IMR-90 (cell line): ENCODE measurements at regions not wholly inside any gene's neighbourhood (a gene's known extent, or its start where the extent isn't known, plus 50 kb on each side); places are given as distances from the start of the nearest gene placed in this dataset.
"Not testable (repeated sequence)": the region's sequence is repeated elsewhere in the genome, so short reads cannot be mapped to it uniquely, and the experiment has no call there.

ENCODE experiments used
- ATAC-seq: fragments of 200-7000 bp; cut with Tn5 transposase; 2 replicates; pipeline ENCODE4 v1.9.1; 2020; ENCODE audit warnings: low read depth, mild to moderate bottlenecking, moderate library complexity
- BruUV-seq: library from RNA; stranded (reverse); fragments of 400-500 nt; replicated peaks from 2 replicates; lab custom pipeline; 2021; lab: Mats Ljungman, UMichigan
- CTCF ChIA-PET: fragments of 300-600 bp; formaldehyde crosslinking; extraction: SDS; loops from one replicate; lab custom pipeline; 2021; ENCODE audit warnings: antibody characterized with exemption; lab: Yijun Ruan, JAX
- POLR2A ChIA-PET: fragments of 300-600 bp; sonication (Branson Sonifier 250); formaldehyde crosslinking; loops from one replicate; lab custom pipeline; 2022; ENCODE audit warnings: antibody characterized with exemption; ENCODE audit not compliant: unreplicated experiment; lab: Charles Lee
- DNase-seq: peaks from one replicate; pipeline ENCODE4 v3.0.0; 2013
- H2AFZ ChIP-seq: replicated peaks from 2 replicates; pipeline ENCODE3; 2013; ENCODE audit warnings: low read length, mild to moderate bottlenecking; ENCODE audit not compliant: poor library complexity
- H2AK5ac ChIP-seq: 2 replicates; pipeline ENCODE4 v1.6.1; 2013; ENCODE audit warnings: low read depth, low read length, inconsistent platforms
- H2AK9ac ChIP-seq: replicated peaks from 2 replicates; pipeline ENCODE3; 2013; ENCODE audit warnings: mild to moderate bottlenecking, low read depth, low read length, moderate library complexity; ENCODE audit not compliant: poor library complexity
- H2BK120ac ChIP-seq: 2 replicates; pipeline ENCODE4 v1.6.1; 2013; ENCODE audit warnings: low read depth, low read length, inconsistent platforms
- H2BK15ac ChIP-seq: 3 replicates; pipeline ENCODE4 v1.6.1; 2013; ENCODE audit warnings: low read depth, low read length, inconsistent platforms
- H2BK20ac ChIP-seq: 2 replicates; pipeline ENCODE4 v1.6.1; 2013; ENCODE audit warnings: low read depth, mild to moderate bottlenecking, inconsistent platforms, low read length, moderate library complexity
- H2BK5ac ChIP-seq: 2 replicates; pipeline ENCODE4 v1.6.1; 2013; ENCODE audit warnings: mild to moderate bottlenecking, low read depth, low read length, inconsistent platforms; ENCODE audit not compliant: poor library complexity, severe bottlenecking
- H3K14ac ChIP-seq: replicated peaks from 2 replicates; pipeline ENCODE4 v1.6.1; 2013; ENCODE audit warnings: low read depth, low read length, inconsistent platforms
- H3K18ac ChIP-seq: 2 replicates; pipeline ENCODE4 v1.6.1; 2013; ENCODE audit warnings: low read depth, low read length, control low read depth
- H3K23ac ChIP-seq: 2 replicates; pipeline ENCODE4 v1.6.1; 2013; ENCODE audit warnings: low read depth, low read length, inconsistent platforms
- H3K27ac ChIP-seq: 2 replicates; pipeline ENCODE4 v1.5.1; 2013; ENCODE audit warnings: mild to moderate bottlenecking, control low read depth, low read length; ENCODE audit not compliant: insufficient read depth
- H3K27me3 ChIP-seq: 2 replicates; pipeline ENCODE4 v1.6.1; 2013; ENCODE audit warnings: low read length; ENCODE audit not compliant: control insufficient read depth, insufficient read depth
- H3K36me3 ChIP-seq: 2 replicates; pipeline ENCODE4 v1.6.1; 2013; ENCODE audit warnings: low read length, mixed read lengths; ENCODE audit not compliant: control insufficient read depth, insufficient read depth
- H3K4ac ChIP-seq: 2 replicates; pipeline ENCODE4 v1.6.1; 2013; ENCODE audit warnings: low read depth, low read length, inconsistent platforms
- H3K4me1 ChIP-seq: 2 replicates; pipeline ENCODE4 v1.6.1; 2013; ENCODE audit warnings: low read length, mixed read lengths; ENCODE audit not compliant: control insufficient read depth, insufficient read depth
- H3K4me2 ChIP-seq: 2 replicates; pipeline ENCODE4 v1.6.1; 2013; ENCODE audit warnings: low read depth, mild to moderate bottlenecking, control low read depth, low read length, moderate library complexity
- H3K4me3 ChIP-seq: 2 replicates; pipeline ENCODE4 v1.5.1; 2013; ENCODE audit warnings: low read depth, mild to moderate bottlenecking, control low read depth, low read length, moderate library complexity; ENCODE audit not compliant: insufficient read depth
- H3K56ac ChIP-seq: 2 replicates; pipeline ENCODE4 v1.6.1; 2013; ENCODE audit warnings: low read length, inconsistent platforms; ENCODE audit not compliant: insufficient read depth; ENCODE audit errors: extremely low read depth
- H3K79me1 ChIP-seq, 2 experiments: 2 replicates each; pipeline ENCODE4 v1.6.1; 2013; ENCODE audit warnings: low read length in 2 of 2, inconsistent platforms in 1 of 2, low read depth in 1 of 2
- H3K9ac ChIP-seq: 2 replicates; pipeline ENCODE4 v1.6.1; 2013; ENCODE audit warnings: low read depth, low read length, control low read depth
- H3K9me1 ChIP-seq: 2 replicates; pipeline ENCODE4 v1.6.1; 2013; ENCODE audit warnings: low read length, inconsistent platforms; ENCODE audit not compliant: insufficient read depth
- H3K9me3 ChIP-seq: 2 replicates; pipeline ENCODE4 v1.6.1; 2013; ENCODE audit warnings: low read length; ENCODE audit not compliant: control insufficient read depth, insufficient read depth
- H4K20me1 ChIP-seq: 2 replicates; pipeline ENCODE4 v1.6.1; 2013; ENCODE audit warnings: low read length, inconsistent platforms; ENCODE audit not compliant: insufficient read depth
- H4K5ac ChIP-seq: 2 replicates; pipeline ENCODE4 v1.6.1; 2013; ENCODE audit warnings: mild to moderate bottlenecking, low read depth, low read length, control low read depth
- H4K8ac ChIP-seq, 2 experiments: 2 replicates each; pipeline ENCODE4 v1.6.1; 2013; ENCODE audit warnings: low read depth in 2 of 2, low read length in 2 of 2, control low read depth in 1 of 2, inconsistent platforms in 1 of 2
- H4K91ac ChIP-seq: 2 replicates; pipeline ENCODE4 v1.6.1; 2013; ENCODE audit warnings: low read depth, low read length, inconsistent platforms; ENCODE audit not compliant: insufficient read depth
- SMC3 ChIP-seq: fragments of 150-350 bp; IDR thresholded peaks from 2 replicates; pipeline ENCODE4 v1.6.1; 2016; ENCODE audit warnings: low read depth, mild to moderate bottlenecking, antibody characterized with exemption, low read length, moderate library complexity
- WGBS, 2 experiments: methylation state at CpG; one replicate each; pipeline versions ENCODE4 v1.1.5 to v1.1.7; 2013; ENCODE audit warnings: missing lambda C conversion rate in 2 of 2; ENCODE audit not compliant: insufficient read length in 1 of 2; ENCODE audit errors: extremely low coverage in 2 of 2; 5-methylcytosine and 5-hydroxymethylcytosine counted together
- dilution Hi-C: fragments of 300-500 bp; cut with HindIII; formaldehyde crosslinking; loops from one replicate; pipeline ENCODE4 v1.14.3; 2018; ENCODE audit warnings: low sequenced_read_pairs; ENCODE audit not compliant: unreplicated experiment
- in situ Hi-C: fragments of 300-500 bp; cut with MboI; formaldehyde crosslinking; loops from 3 replicates; pipeline ENCODE4 v1.14.3; 2019; ENCODE audit warnings: low sequenced_read_pairs, inconsistent platforms, mixed read lengths
- intact Hi-C: fragments of 100-400 bp; cut with micrococcal nuclease; formaldehyde crosslinking; loops from 2 replicates; pipeline ENCODE4 v1.10.0; 2022

GRCh38 chr18:1544016-1544415, 639.3 kb downstream of the ADCYAP1 start:
- Histone ChIP-seq H3K79me1 (no peaks in the 10 kb centered on the region), H2AFZ (no peak overlapping the region), H3K18ac (no peak overlapping the region), H4K8ac (no peak overlapping the region), H2AK9ac (no peak overlapping the region), H3K36me3 (no peaks in the 10 kb centered on the region), H2BK120ac (no peak overlapping the region), H3K23ac (no peak overlapping the region), H3K27me3 (no peaks in the 10 kb centered on the region), H2BK20ac (no peak overlapping the region), H4K5ac (no peak overlapping the region), H2BK15ac (no peak overlapping the region), H3K4me1 (no peaks in the 10 kb centered on the region), H4K20me1 (no peaks in the 10 kb centered on the region), H3K27ac (no peak overlapping the region), H3K9me3 (peaks cover 10% of the 10 kb centered on the region), H3K4me3 (no peak overlapping the region), H2BK5ac (no peak overlapping the region), H3K9ac (no peak overlapping the region), H3K4me2 (no peak overlapping the region), H3K14ac (no peak overlapping the region), H2AK5ac (no peak overlapping the region), H3K56ac (no peak overlapping the region), H3K9me1 (no peaks in the 10 kb centered on the region), H3K4ac (no peak overlapping the region), H4K91ac (no peak overlapping the region)
- no TSS peak for BruUV-seq
- DNase-seq = no peak
- no peak for TF ChIP-seq SMC3
- intact Hi-C loops (no loop called here), dilution Hi-C loops (no loop called here), in situ Hi-C loops (no loop called here)
- no peak for ATAC-seq
- POLR2A ChIA-PET = no interaction called here
- 17% methylated on average over 1 of the region's 3 CpGs; no CpG with 5 or more reads in 1 of the 2 experiments for WGBS, 2 experiments
- CTCF ChIA-PET = interaction anchor here (1.5 kb wide), 1 partner anchor 42 kb away, joined by 5 read pairs; no protein-coding TSS in a partner anchor

GRCh38 chr18:1557711-1558110, 653.0 kb downstream of the ADCYAP1 start:
- H2AFZ ChIP-seq, dilution Hi-C loops, CTCF ChIA-PET, BruUV-seq, H2BK20ac ChIP-seq, H3K9me1 ChIP-seq, H3K4me2 ChIP-seq, H2AK5ac ChIP-seq, DNase-seq, H4K20me1 ChIP-seq, H3K27me3 ChIP-seq, in situ Hi-C loops, intact Hi-C loops, H3K18ac ChIP-seq, H2BK120ac ChIP-seq, H3K9ac ChIP-seq, H4K8ac ChIP-seq, H4K91ac ChIP-seq, H2BK5ac ChIP-seq, ATAC-seq, H3K23ac ChIP-seq, H2AK9ac ChIP-seq, POLR2A ChIA-PET, H3K14ac ChIP-seq, H2BK15ac ChIP-seq, H3K4me3 ChIP-seq, H3K79me1 ChIP-seq, H4K5ac ChIP-seq, H3K4ac ChIP-seq, H3K36me3 ChIP-seq, H3K27ac ChIP-seq, H3K4me1 ChIP-seq, H3K56ac ChIP-seq: not testable (repeated sequence)
- WGBS, 2 experiments = no CpG with 5 or more reads among the region's 1 CpG
- H3K9me3 ChIP-seq = peaks cover 16% of the 10 kb centered on the region
